ENCODE measurements at regions not wholly inside any gene's neighbourhood (a gene's known extent, or its start where the extent isn't known, plus 50 kb on each side); places are given as distances from the start of the nearest gene placed in this dataset.

- peaks cover 0 to 10% (median 0%) of the 10 kb centered on the region in 3 donors for H3K4me1 ChIP-seq
- H3K27ac ChIP-seq: no peak overlapping the region
- no peak for TF ChIP-seq POLR2AphosphoS5 (IDR thresholded peaks at IDR 0.05)
- TF ChIP-seq CTCF (IDR thresholded peaks at IDR 0.05): no peak
- no peak for TF ChIP-seq POLR2A (IDR thresholded peaks at IDR 0.05)
- no peak for ATAC-seq
- H3K36me3 ChIP-seq: no peaks in the 10 kb centered on the region
- peaks cover 26% of the 10 kb centered on the region for H3K27me3 ChIP-seq
- peaks cover 0 to 8% (median 0%) of the 10 kb centered on the region in 3 donors for H3K9me3 ChIP-seq
- WGBS, 2 donors (ENCODE audit: low coverage in 1 of 2): 86 to 91% methylated on average over 6 to 7 of the region's 12 CpGs
- no peak overlapping the region for H3K4me3 ChIP-seq
Measured at GRCh38 chr19:30074741-30075715, 133.0 kb downstream of the URI1 start.

GRCh38 chr19:30076101-30076551 is 134.1 kb downstream of the URI1 start:
- peaks cover 0 to 10% (median 0%) of the 10 kb centered on the region in 3 donors for H3K4me1 ChIP-seq
- 65 to 72% methylated on average over 4 to 5 of the region's 11 CpGs for WGBS, 2 donors (ENCODE audit: low coverage in 1 of 2)
- H3K36me3 ChIP-seq: no peaks in the 10 kb centered on the region
- TF ChIP-seq POLR2AphosphoS5 (IDR thresholded peaks at IDR 0.05) (no peak), CTCF (IDR thresholded peaks at IDR 0.05) (no peak), POLR2A (IDR thresholded peaks at IDR 0.05) (no peak), EP300 (IDR thresholded peaks at IDR 0.05) (no peak)
- peaks cover 0 to 13% (median 0%) of the 10 kb centered on the region in 3 donors for H3K9me3 ChIP-seq
- no peak for ATAC-seq
- no peak overlapping the region for H3K27ac ChIP-seq
- peaks cover 32% of the 10 kb centered on the region for H3K27me3 ChIP-seq
- H3K4me3 ChIP-seq: no peak overlapping the region

GRCh38 chr19:30076751-30077670 is 135.0 kb downstream of the URI1 start:
- H3K9me3 ChIP-seq: peaks cover 0 to 15% (median 0%) of the 10 kb centered on the region in 3 donors
- no peak overlapping the region for H3K27ac ChIP-seq
- TF ChIP-seq POLR2AphosphoS5 (IDR thresholded peaks at IDR 0.05) (no peak), EP300 (IDR thresholded peaks at IDR 0.05) (no peak), CTCF (IDR thresholded peaks at IDR 0.05) (no peak), POLR2A (IDR thresholded peaks at IDR 0.05) (no peak)
- peaks cover 28% of the 10 kb centered on the region for H3K27me3 ChIP-seq
- H3K4me3 ChIP-seq: no peak overlapping the region
- H3K36me3 ChIP-seq: no peaks in the 10 kb centered on the region
- no peak for ATAC-seq
- peaks cover 0 to 1% (median 0%) of the 10 kb centered on the region in 3 donors for H3K4me1 ChIP-seq
- 100% methylated on average over 1 of the region's 14 CpGs; no CpG with 5 or more reads in 1 of the 2 donors for WGBS, 2 donors (ENCODE audit: low coverage in 1 of 2)

GRCh38 chr19:30077851-30078355 is 135.9 kb downstream of the URI1 start:
- 60 to 87% methylated on average over 1 to 3 of the region's 10 CpGs for WGBS, 2 donors (ENCODE audit: low coverage in 1 of 2)
- Histone ChIP-seq H3K27me3 (peaks cover 33% of the 10 kb centered on the region), H3K27ac (no peak overlapping the region), H3K9me3 (peaks cover 0 to 15% (median 0%) of the 10 kb centered on the region in 3 donors), H3K36me3 (no peaks in the 10 kb centered on the region), H3K4me1 (no peaks in the 10 kb centered on the region), H3K4me3 (no peak overlapping the region)
- ATAC-seq: no peak
- TF ChIP-seq POLR2A (IDR thresholded peaks at IDR 0.05): no peak
- no peak for TF ChIP-seq CTCF (IDR thresholded peaks at IDR 0.05)
- TF ChIP-seq POLR2AphosphoS5 (IDR thresholded peaks at IDR 0.05): no peak
- TF ChIP-seq EP300 (IDR thresholded peaks at IDR 0.05): no peak

Data from gastroesophageal sphincter (tissue), 4 donors.